ENCODE measurements at regions not wholly inside any gene's neighbourhood (a gene's known extent, or its start where the extent isn't known, plus 50 kb on each side); places are given as distances from the start of the nearest gene placed in this dataset.

GRCh38 chr12:132406493-132407450 is 77.4 kb upstream of the GALNT9 start:
- no peaks in the 10 kb centered on the region for H3K4me1 ChIP-seq (ENCODE audit: insufficient read depth, low read length, poor library complexity, severe bottlenecking)
- H3K36me3 ChIP-seq (ENCODE audit: insufficient read depth, low read length): no peaks in the 10 kb centered on the region
- no peak overlapping the region for H3K4me2 ChIP-seq (ENCODE audit: low read depth, low read length, poor library complexity, severe bottlenecking)
- no peaks in the 10 kb centered on the region for H3K9me3 ChIP-seq (ENCODE audit: insufficient read depth, low read depth, low read length)
- no peaks in the 10 kb centered on the region for H3K9me2 ChIP-seq (replicated peaks; ENCODE audit: low read depth, low read length)
- H3K27me3 ChIP-seq (ENCODE audit: insufficient read depth, low read length, poor library complexity, severe bottlenecking): no peaks in the 10 kb centered on the region
- no peak overlapping the region for H3K9ac ChIP-seq (ENCODE audit: low read depth, low read length, poor library complexity, severe bottlenecking)
- no peaks in the 10 kb centered on the region for H3K79me2 ChIP-seq (ENCODE audit: insufficient read depth, low read length)
- H2AFZ ChIP-seq (ENCODE audit: low read length): no peak overlapping the region
- no peaks in the 10 kb centered on the region for H3F3A ChIP-seq (ENCODE audit: low read depth)
- TF ChIP-seq CTCF (conservative IDR thresholded peaks at IDR 0.05; ENCODE audit: low read length): no peak
- no peak for TF ChIP-seq EZH2phosphoT487 (IDR thresholded peaks at IDR 0.05; ENCODE audit: borderline replicate concordance)
- H3K4me3 ChIP-seq (ENCODE audit: low read length, poor library complexity, severe bottlenecking): no peak overlapping the region
- no peaks in the 10 kb centered on the region for H4K20me1 ChIP-seq (ENCODE audit: insufficient read depth, low read length, poor library complexity, severe bottlenecking)

GRCh38 chr12:132405742-132406251 is 76.4 kb upstream of the GALNT9 start:
- H4K20me1 ChIP-seq (ENCODE audit: insufficient read depth, low read length, poor library complexity, severe bottlenecking): no peaks in the 10 kb centered on the region
- no peaks in the 10 kb centered on the region for H3K9me2 ChIP-seq (replicated peaks; ENCODE audit: low read depth, low read length)
- no peaks in the 10 kb centered on the region for H3F3A ChIP-seq (ENCODE audit: low read depth)
- no peaks in the 10 kb centered on the region for H3K27me3 ChIP-seq (ENCODE audit: insufficient read depth, low read length, poor library complexity, severe bottlenecking)
- no peaks in the 10 kb centered on the region for H3K4me1 ChIP-seq (ENCODE audit: insufficient read depth, low read length, poor library complexity, severe bottlenecking)
- H3K36me3 ChIP-seq (ENCODE audit: insufficient read depth, low read length): no peaks in the 10 kb centered on the region
- no peak overlapping the region for H3K9ac ChIP-seq (ENCODE audit: low read depth, low read length, poor library complexity, severe bottlenecking)
- no peak for TF ChIP-seq CTCF (conservative IDR thresholded peaks at IDR 0.05; ENCODE audit: low read length)
- no peak for TF ChIP-seq EZH2phosphoT487 (IDR thresholded peaks at IDR 0.05; ENCODE audit: borderline replicate concordance)
- no peak overlapping the region for H3K4me3 ChIP-seq (ENCODE audit: low read length, poor library complexity, severe bottlenecking)
- H2AFZ ChIP-seq (ENCODE audit: low read length): no peak overlapping the region
- no peaks in the 10 kb centered on the region for H3K79me2 ChIP-seq (ENCODE audit: insufficient read depth, low read length)
- H3K4me2 ChIP-seq (ENCODE audit: low read depth, low read length, poor library complexity, severe bottlenecking): no peak overlapping the region
- no peaks in the 10 kb centered on the region for H3K9me3 ChIP-seq (ENCODE audit: insufficient read depth, low read depth, low read length)

- no peaks in the 10 kb centered on the region for H3F3A ChIP-seq (ENCODE audit: low read depth)
- no peaks in the 10 kb centered on the region for H3K36me3 ChIP-seq (ENCODE audit: insufficient read depth, low read length)
- TF ChIP-seq EZH2phosphoT487 (IDR thresholded peaks at IDR 0.05; ENCODE audit: borderline replicate concordance) (no peak), CTCF (conservative IDR thresholded peaks at IDR 0.05; ENCODE audit: low read length) (no peak)
- H3K4me3 ChIP-seq (ENCODE audit: low read length, poor library complexity, severe bottlenecking): no peak overlapping the region
- no peaks in the 10 kb centered on the region for H3K9me3 ChIP-seq (ENCODE audit: insufficient read depth, low read depth, low read length)
- no peaks in the 10 kb centered on the region for H3K4me1 ChIP-seq (ENCODE audit: insufficient read depth, low read length, poor library complexity, severe bottlenecking)
- H4K20me1 ChIP-seq (ENCODE audit: insufficient read depth, low read length, poor library complexity, severe bottlenecking): no peaks in the 10 kb centered on the region
- H3K4me2 ChIP-seq (ENCODE audit: low read depth, low read length, poor library complexity, severe bottlenecking): no peak overlapping the region
- H3K9me2 ChIP-seq (replicated peaks; ENCODE audit: low read depth, low read length): no peaks in the 10 kb centered on the region
- no peaks in the 10 kb centered on the region for H3K27me3 ChIP-seq (ENCODE audit: insufficient read depth, low read length, poor library complexity, severe bottlenecking)
- H3K79me2 ChIP-seq (ENCODE audit: insufficient read depth, low read length): no peaks in the 10 kb centered on the region
- H2AFZ ChIP-seq (ENCODE audit: low read length): no peak overlapping the region
- H3K9ac ChIP-seq (ENCODE audit: low read depth, low read length, poor library complexity, severe bottlenecking): no peak overlapping the region
Measured at GRCh38 chr12:132404951-132405741, 75.8 kb upstream of the GALNT9 start.
